Liver (tissue), 3 donors: ENCODE measurements at regions not wholly inside any gene's neighbourhood (a gene's known extent, or its start where the extent isn't known, plus 50 kb on each side); places are given as distances from the start of the nearest gene placed in this dataset.

Experiments
- CTCF ChIP-seq: fragments of 150-350 bp; IDR thresholded peaks from 2 replicates; pipeline ENCODE4 v1.5.1; 2017; ENCODE audit warnings: improper control_type of control experiment, low read depth, low read length; ENCODE audit not compliant: missing input control
- MAX ChIP-seq: IDR thresholded peaks from 2 replicates; pipeline ENCODE4 v1.6.1; 2016; ENCODE audit warnings: antibody characterized with exemption
- RXRA ChIP-seq, 2 donors: IDR thresholded peaks; 2 replicates each; pipeline ENCODE4 v1.6.1; 2017 to 2018; ENCODE audit warnings: antibody characterized with exemption in 2 of 2, mild to moderate bottlenecking in 1 of 2
- TAF1 ChIP-seq: conservative IDR thresholded peaks from 2 replicates; pipeline ENCODE4 v1.6.1; 2016; ENCODE audit warnings: antibody characterized with exemption, mild to moderate bottlenecking
- donor health status: healthy.
- donor health status: healthy.

GRCh38 chr14:97602438-97603117, 805.4 kb downstream of the VRK1 start:
- TF ChIP-seq MAX (no peak), CTCF (no peak), RXRA (IDR thresholded peaks at IDR 0.05) (no peak), TAF1 (no peak)
